Activated CD4-positive, alpha-beta T cell treated with anti-CD3 and anti-CD28 coated beads, Interleukin-2, amount 50 U/mL, for 24 hours (primary cell): ENCODE measurements at regions not wholly inside any gene's neighbourhood (a gene's known extent, or its start where the extent isn't known, plus 50 kb on each side); places are given as distances from the start of the nearest gene placed in this dataset.

Experiments used
- DNase-seq, 2 donors: peaks; one replicate each; pipeline ENCODE4 v3.0.0-alpha.2; 2020; ENCODE audit warnings: low read depth in 1 of 2, low spot score in 1 of 2

- no peak for DNase-seq
Measured at GRCh38 chr20:50284811-50285375, 94.3 kb downstream of the CEBPB start.

GRCh38 chr20:50285376-50286173, 94.9 kb downstream of the CEBPB start:
- no peak for DNase-seq

- DNase-seq = no peak
Measured at GRCh38 chr20:50286174-50286511, 95.5 kb downstream of the CEBPB start.

- DNase-seq = no peak
Measured at GRCh38 chr20:50286609-50287008, 96.0 kb downstream of the CEBPB start.

GRCh38 chr20:50287512-50287911, 96.9 kb downstream of the CEBPB start:
- no peak for DNase-seq

- no peak for DNase-seq
Measured at GRCh38 chr20:50288128-50288623, 97.5 kb downstream of the CEBPB start.

GRCh38 chr20:50289581-50289980, 99.0 kb downstream of the CEBPB start:
- no peak for DNase-seq

GRCh38 chr20:50290112-50290511, 99.5 kb downstream of the CEBPB start:
- no peak for DNase-seq

GRCh38 chr20:50290808-50291207, 100.2 kb downstream of the CEBPB start:
- DNase-seq = no peak

GRCh38 chr20:50291254-50292078, 100.8 kb downstream of the CEBPB start:
- DNase-seq = no peak

GRCh38 chr20:50292079-50292590, 101.5 kb downstream of the CEBPB start:
- DNase-seq = no peak

GRCh38 chr20:50292591-50293283, 102.1 kb downstream of the CEBPB start:
- DNase-seq = no peak

GRCh38 chr20:50293284-50294139, 102.9 kb downstream of the CEBPB start:
- DNase-seq = no peak

- no peak for DNase-seq
Measured at GRCh38 chr20:50294164-50295088, 103.8 kb downstream of the CEBPB start.

GRCh38 chr20:50295345-50295744, 104.7 kb downstream of the CEBPB start:
- no peak for DNase-seq

- DNase-seq = no peak
Measured at GRCh38 chr20:50295762-50296449, 105.3 kb downstream of the CEBPB start.

GRCh38 chr20:50296450-50297375, 106.1 kb downstream of the CEBPB start:
- DNase-seq = no peak
